RWPE2 (cell line): ENCODE measurements at regions not wholly inside any gene's neighbourhood (a gene's known extent, or its start where the extent isn't known, plus 50 kb on each side); places are given as distances from the start of the nearest gene placed in this dataset.

ENCODE experiments used
- ATAC-seq: fragments of 200-7000 bp; cut with Tn5 transposase; 3 replicates; pipeline ENCODE4 v1.9.1; 2021; ENCODE audit warnings: low read depth
- DNase-seq: peaks from one replicate; pipeline ENCODE4 v3.0.0-alpha.2; 2020; ENCODE audit warnings: low spot score
- H3K27ac ChIP-seq: fragments of 450-650 bp; 2 replicates; pipeline ENCODE4 v1.5.1; 2017; ENCODE audit warnings: mild to moderate bottlenecking; ENCODE audit not compliant: poor library complexity, severe bottlenecking
- H3K27me3 ChIP-seq: fragments of 250-450 bp; sonication (Bioruptor Pico); 2 replicates; pipeline ENCODE4 v1.5.1; 2021; ENCODE audit warnings: mild to moderate bottlenecking, moderate library complexity; ENCODE audit not compliant: insufficient read depth, poor library complexity, severe bottlenecking
- H3K36me3 ChIP-seq: fragments of 250-450 bp; sonication (Bioruptor Pico); 2 replicates; pipeline ENCODE4 v1.5.1; 2020; ENCODE audit warnings: low read depth, mild to moderate bottlenecking, moderate library complexity
- H3K4me1 ChIP-seq: fragments of 250-450 bp; sonication (Bioruptor Pico); 2 replicates; pipeline ENCODE4 v1.5.1; 2021; ENCODE audit warnings: mild to moderate bottlenecking, moderate library complexity; ENCODE audit not compliant: insufficient read depth, poor library complexity, severe bottlenecking
- H3K4me3 ChIP-seq: fragments of 250-450 bp; sonication (Bioruptor Pico); 2 replicates; pipeline ENCODE4 v1.5.1; 2021; ENCODE audit warnings: mild to moderate bottlenecking, moderate library complexity; ENCODE audit not compliant: severe bottlenecking
- H3K9me3 ChIP-seq: fragments of 250-450 bp; sonication (Bioruptor Pico); 2 replicates; pipeline ENCODE4 v1.5.1; 2021; ENCODE audit warnings: mild to moderate bottlenecking, moderate library complexity; ENCODE audit not compliant: severe bottlenecking
- CTCF ChIP-seq: fragments of 450-650 bp; IDR thresholded peaks from one replicate; pipeline ENCODE4 v1.5.1; 2017; ENCODE audit warnings: mild to moderate bottlenecking, moderate library complexity; ENCODE audit not compliant: poor library complexity, severe bottlenecking

GRCh38 chr19:37303591-37304171 is 67.2 kb upstream of the ZNF527 start:
- Histone ChIP-seq H3K4me1 (no peaks in the 10 kb centered on the region), H3K36me3 (no peaks in the 10 kb centered on the region), H3K4me3 (no peak overlapping the region), H3K27ac (no peak overlapping the region), H3K27me3 (no peaks in the 10 kb centered on the region), H3K9me3 (peaks cover 4% of the 10 kb centered on the region)
- no peak for TF ChIP-seq CTCF
- DNase-seq (no peak), ATAC-seq (no peak)

DNA sequence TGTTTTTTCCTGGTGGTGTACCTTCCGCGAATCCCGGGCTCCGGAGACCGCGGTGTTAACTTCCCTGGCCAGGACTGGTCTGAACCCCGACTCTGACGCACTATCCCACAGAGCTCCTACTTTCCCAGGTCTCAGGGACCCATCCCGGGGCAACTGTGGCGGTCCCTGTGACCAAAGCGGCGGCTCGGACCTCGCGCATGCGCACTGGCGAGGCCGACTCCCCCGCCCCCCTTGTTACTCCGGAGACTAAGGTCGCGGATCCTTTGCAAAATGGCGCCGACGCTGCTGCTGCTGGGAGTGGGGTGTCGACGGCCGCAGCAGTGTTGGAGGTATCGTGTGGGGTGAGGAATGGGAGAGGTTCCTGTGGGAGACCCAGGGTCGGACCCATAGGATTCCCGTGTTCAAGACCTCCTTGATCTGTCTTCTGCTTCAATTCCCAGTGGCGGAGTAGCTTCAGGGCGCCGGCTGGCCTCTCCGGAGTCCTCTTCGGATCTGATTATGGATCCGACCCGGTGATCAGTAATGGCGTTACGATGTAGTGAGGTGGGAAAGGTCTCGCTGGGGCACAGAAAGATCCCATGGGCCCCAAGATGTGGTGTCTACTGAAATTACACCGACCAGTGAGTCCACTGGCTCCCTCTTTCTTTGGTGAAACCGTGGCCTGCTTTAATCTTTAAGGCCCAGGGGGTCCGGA is 66.6 kb upstream of the ZNF527 start:
- Histone ChIP-seq H3K4me1 (no peaks in the 10 kb centered on the region), H3K27ac (no peak overlapping the region), H3K36me3 (no peaks in the 10 kb centered on the region), H3K4me3 (no peak overlapping the region), H3K9me3 (peaks cover 4% of the 10 kb centered on the region), H3K27me3 (no peaks in the 10 kb centered on the region)
- no peak for ATAC-seq
- TF ChIP-seq CTCF = no peak
- DNase-seq = no peak

DNA sequence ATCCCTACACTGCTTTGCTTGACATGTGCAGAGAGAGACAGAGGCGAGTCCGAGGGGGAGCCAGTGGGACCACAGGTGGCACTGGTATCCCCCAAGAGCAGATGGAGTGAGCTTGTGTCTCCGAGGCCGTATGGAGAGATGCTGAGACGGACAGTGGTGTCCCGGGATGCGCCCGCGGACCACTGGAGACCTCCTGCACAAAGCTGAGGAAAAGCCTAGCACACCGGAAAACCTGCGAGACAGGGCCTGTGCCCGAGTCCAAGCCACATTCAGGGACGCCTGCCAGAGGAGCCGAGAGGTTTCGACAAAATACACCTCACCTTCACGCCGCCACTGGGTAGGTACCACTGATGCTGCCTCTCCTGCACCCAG is 66.0 kb upstream of the ZNF527 start:
- TF ChIP-seq CTCF = no peak
- no peak overlapping the region for H3K27ac ChIP-seq
- H3K27me3 ChIP-seq = no peaks in the 10 kb centered on the region
- DNase-seq (no peak), ATAC-seq (no peak)
- no peak overlapping the region for H3K4me3 ChIP-seq
- no peaks in the 10 kb centered on the region for H3K4me1 ChIP-seq
- peaks cover 4% of the 10 kb centered on the region for H3K9me3 ChIP-seq
- H3K36me3 ChIP-seq = no peaks in the 10 kb centered on the region

DNA sequence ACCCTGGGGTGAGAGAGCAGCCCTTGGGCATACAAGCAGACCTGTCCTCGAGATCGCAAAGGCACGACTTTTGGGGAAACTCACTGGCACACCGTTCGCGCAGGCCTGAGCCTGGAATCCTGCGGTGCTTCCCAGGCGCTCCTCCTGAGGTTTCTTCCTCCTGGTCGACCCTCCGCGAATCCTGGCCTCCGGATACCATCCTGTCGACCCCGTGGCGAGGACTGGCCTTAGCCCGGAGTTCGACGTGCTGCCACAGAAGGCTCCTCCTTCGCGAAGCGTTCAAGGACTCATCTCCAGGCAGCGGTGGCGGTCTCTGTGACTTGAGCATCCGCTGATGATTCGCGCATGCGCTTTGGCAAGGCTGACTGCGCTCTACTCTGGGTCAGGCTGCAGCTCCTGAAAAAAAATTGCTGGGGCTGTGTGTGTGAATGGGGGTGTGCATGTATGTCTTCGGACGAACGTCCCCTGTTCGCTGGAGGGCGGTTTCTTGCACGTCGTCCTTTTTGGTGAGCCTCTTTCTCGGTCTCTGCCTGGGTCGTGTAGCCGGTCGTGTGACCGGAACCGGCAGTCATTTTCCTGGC is 64.4 kb upstream of the ZNF527 start:
- DNase-seq (no peak), ATAC-seq (no peak)
- no peak overlapping the region for H3K27ac ChIP-seq
- no peak overlapping the region for H3K4me3 ChIP-seq
- TF ChIP-seq CTCF = no peak
- H3K4me1 ChIP-seq = no peaks in the 10 kb centered on the region
- no peaks in the 10 kb centered on the region for H3K36me3 ChIP-seq
- no peaks in the 10 kb centered on the region for H3K27me3 ChIP-seq
- peaks cover 4% of the 10 kb centered on the region for H3K9me3 ChIP-seq
